NB4 (cell line): ENCODE measurements at regions not wholly inside any gene's neighbourhood (a gene's known extent, or its start where the extent isn't known, plus 50 kb on each side); places are given as distances from the start of the nearest gene placed in this dataset.

Experiments
- MAX ChIP-seq: IDR thresholded peaks from 2 replicates; pipeline ENCODE4 v1.6.1; 2011; ENCODE audit warnings: low read depth, low read length
- POLR2A ChIP-seq: IDR thresholded peaks from 2 replicates; pipeline ENCODE4 v1.6.1; 2011; ENCODE audit warnings: mild to moderate bottlenecking; ENCODE audit not compliant: insufficient read length; ENCODE audit errors: extremely low read depth
- TF ChIP-seq, protein P1 (sequence below): IDR thresholded peaks from one replicate; pipeline ENCODE4 v1.5.1; 2012; ENCODE audit warnings: low read depth, low read length

DNA sequence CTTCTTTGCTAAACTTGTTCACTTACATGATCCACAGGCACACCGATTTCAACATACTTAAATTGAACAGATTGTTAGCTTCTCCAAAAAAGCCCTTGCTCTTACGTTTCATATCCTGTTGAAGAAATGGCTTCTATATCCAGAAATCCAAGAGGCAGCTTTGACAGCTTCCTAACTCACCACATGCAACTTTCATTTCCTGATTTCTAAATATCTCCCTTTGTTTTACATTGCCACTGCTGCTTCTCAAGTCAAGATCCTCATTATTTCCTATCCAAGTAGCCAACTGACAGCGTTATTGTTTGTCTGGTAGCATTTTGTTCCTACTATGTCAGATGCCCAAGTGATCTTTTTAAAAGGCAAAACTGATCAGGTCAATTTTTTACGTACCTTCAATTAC is 913.2 kb upstream of the TYRP1 start:
- TF ChIP-seq, protein P1, sequence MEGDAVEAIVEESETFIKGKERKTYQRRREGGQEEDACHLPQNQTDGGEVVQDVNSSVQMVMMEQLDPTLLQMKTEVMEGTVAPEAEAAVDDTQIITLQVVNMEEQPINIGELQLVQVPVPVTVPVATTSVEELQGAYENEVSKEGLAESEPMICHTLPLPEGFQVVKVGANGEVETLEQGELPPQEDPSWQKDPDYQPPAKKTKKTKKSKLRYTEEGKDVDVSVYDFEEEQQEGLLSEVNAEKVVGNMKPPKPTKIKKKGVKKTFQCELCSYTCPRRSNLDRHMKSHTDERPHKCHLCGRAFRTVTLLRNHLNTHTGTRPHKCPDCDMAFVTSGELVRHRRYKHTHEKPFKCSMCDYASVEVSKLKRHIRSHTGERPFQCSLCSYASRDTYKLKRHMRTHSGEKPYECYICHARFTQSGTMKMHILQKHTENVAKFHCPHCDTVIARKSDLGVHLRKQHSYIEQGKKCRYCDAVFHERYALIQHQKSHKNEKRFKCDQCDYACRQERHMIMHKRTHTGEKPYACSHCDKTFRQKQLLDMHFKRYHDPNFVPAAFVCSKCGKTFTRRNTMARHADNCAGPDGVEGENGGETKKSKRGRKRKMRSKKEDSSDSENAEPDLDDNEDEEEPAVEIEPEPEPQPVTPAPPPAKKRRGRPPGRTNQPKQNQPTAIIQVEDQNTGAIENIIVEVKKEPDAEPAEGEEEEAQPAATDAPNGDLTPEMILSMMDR, result no peak
- TF ChIP-seq POLR2A (no peak), MAX (no peak)
